Lung (tissue), 11 donors: ENCODE measurements at regions not wholly inside any gene's neighbourhood (a gene's known extent, or its start where the extent isn't known, plus 50 kb on each side); places are given as distances from the start of the nearest gene placed in this dataset.

Experiments
- ATAC-seq: fragments of 200-7000 bp; cut with Tn5 transposase; one replicate; pipeline ENCODE4 v1.9.1; 2020; ENCODE audit warnings: moderate number of reproducible peaks; ENCODE audit not compliant: insufficient read depth, low FRiP score
- DNase-seq, 3 donors: peaks; one replicate each; pipeline ENCODE4 v3.0.0-alpha.2; 2013 to 2017
- H3K27ac ChIP-seq, 2 donors: one replicate each; pipeline ENCODE4 v1.5.1; 2013; ENCODE audit warnings: mild to moderate bottlenecking in 2 of 2, moderate library complexity in 2 of 2, control low read depth in 1 of 2, inconsistent platforms in 1 of 2, low read depth in 1 of 2, low read length in 1 of 2
- H3K27me3 ChIP-seq, 3 donors: one replicate each; pipeline ENCODE4 v1.5.1; 2013; ENCODE audit warnings: low read length in 2 of 3; ENCODE audit not compliant: control insufficient read depth in 3 of 3, insufficient read depth in 3 of 3
- H3K36me3 ChIP-seq, 4 donors: one replicate each; pipeline ENCODE4 v1.5.1; 2013; ENCODE audit warnings: low read length in 4 of 4, mild to moderate bottlenecking in 1 of 4, moderate library complexity in 1 of 4; ENCODE audit not compliant: control insufficient read depth in 4 of 4, insufficient read depth in 4 of 4
- H3K4me1 ChIP-seq, 5 donors: one replicate each; pipeline ENCODE4 v1.5.1; 2013; ENCODE audit warnings: low read length in 5 of 5, mild to moderate bottlenecking in 2 of 5, moderate library complexity in 1 of 5; ENCODE audit not compliant: control insufficient read depth in 5 of 5, insufficient read depth in 5 of 5
- H3K4me3 ChIP-seq: one replicate; pipeline ENCODE4 v1.5.1; 2013; ENCODE audit warnings: mild to moderate bottlenecking, control low read depth, moderate library complexity
- H3K9ac ChIP-seq, 2 donors: one replicate each; pipeline ENCODE4 v1.5.1; 2013; ENCODE audit warnings: low read length in 2 of 2, control low read depth in 1 of 2; ENCODE audit not compliant: insufficient read depth in 1 of 2
- H3K9me3 ChIP-seq, 4 donors: one replicate each; pipeline ENCODE4 v1.5.1; 2013; ENCODE audit warnings: low read length in 3 of 4, mild to moderate bottlenecking in 1 of 4, moderate library complexity in 1 of 4; ENCODE audit not compliant: control insufficient read depth in 4 of 4, insufficient read depth in 3 of 4
- CTCF ChIP-seq: IDR thresholded peaks from 2 replicates; pipeline ENCODE4 v1.5.1; 2012; ENCODE audit warnings: mild to moderate bottlenecking; ENCODE audit errors: control extremely low read depth, extremely low read depth
- WGBS, 2 donors: extraction: QIAGEN DNeasy Blood & Tissue Kit; methylation state at CpG; one replicate each; pipeline ENCODE4 v1.1.7; 2013; 5-methylcytosine and 5-hydroxymethylcytosine counted together
- donor health status: control.
- donor health status: control.
- donor health status: Bipolar disorder and iron deficiency.
- donor health status: healthy.
- donor health status: DM: yes; HTN: yes; CAD: no.

- H3K27ac ChIP-seq = no peak overlapping the region
- H3K27me3 ChIP-seq = no peaks in the 10 kb centered on the region
- no peaks in the 10 kb centered on the region for H3K4me1 ChIP-seq
- H3K9me3 ChIP-seq = peaks cover 0 to 2% (median under 1%) of the 10 kb centered on the region in 4 donors
- DNase-seq (no peak), ATAC-seq (no peak)
- 93 to 94% methylated on average over 1 of the region's 1 CpG for WGBS, 2 donors
- H3K4me3 ChIP-seq = no peak overlapping the region
- H3K9ac ChIP-seq = no peak overlapping the region
- no peaks in the 10 kb centered on the region for H3K36me3 ChIP-seq
- no peak for TF ChIP-seq CTCF
Observed at GRCh38 chr6:139895205-139895793, 520.9 kb upstream of the CITED2 start.

- no peak for DNase-seq
- ATAC-seq = no peak
- TF ChIP-seq CTCF = no peak
Observed at GRCh38 chr6:139894271-139894670, 519.8 kb upstream of the CITED2 start.

GRCh38 chr6:139891471-139891870, 517.0 kb upstream of the CITED2 start:
- Histone ChIP-seq H3K4me3 (no peak overlapping the region), H3K27ac (no peak overlapping the region), H3K9ac (no peak overlapping the region), H3K9me3 (peaks cover 0 to 2% (median under 1%) of the 10 kb centered on the region in 4 donors), H3K4me1 (peaks cover 0 to 12% (median 4%) of the 10 kb centered on the region in 5 donors), H3K36me3 (no peaks in the 10 kb centered on the region), H3K27me3 (no peaks in the 10 kb centered on the region)
- WGBS, 2 donors = 90 to 94% methylated on average over 4 of the region's 4 CpGs
- TF ChIP-seq CTCF = no peak
- DNase-seq (no peak), ATAC-seq (no peak)

More at GRCh38 chr6:139894271-139894670, 519.8 kb upstream of the CITED2 start:
- peaks cover 0 to 2% (median under 1%) of the 10 kb centered on the region in 4 donors for H3K9me3 ChIP-seq
- no peaks in the 10 kb centered on the region for H3K27me3 ChIP-seq
- no peaks in the 10 kb centered on the region for H3K36me3 ChIP-seq
- H3K27ac ChIP-seq = no peak overlapping the region
- WGBS, 2 donors = 92 to 98% methylated on average over 8 of the region's 8 CpGs
- no peaks in the 10 kb centered on the region for H3K4me1 ChIP-seq
- no peak overlapping the region for H3K4me3 ChIP-seq
- no peak overlapping the region for H3K9ac ChIP-seq

GRCh38 chr6:139888681-139889122, 514.3 kb upstream of the CITED2 start:
- no peak overlapping the region for H3K4me3 ChIP-seq
- DNase-seq (peak in 1 of 3 donors; percentile 34), ATAC-seq (no peak)
- H3K27me3 ChIP-seq = no peaks in the 10 kb centered on the region
- no peaks in the 10 kb centered on the region for H3K9me3 ChIP-seq
- WGBS, 2 donors = 76 to 81% methylated on average over 3 of the region's 3 CpGs
- peaks cover 0 to 12% (median 4%) of the 10 kb centered on the region in 5 donors for H3K4me1 ChIP-seq
- H3K27ac ChIP-seq = no peak overlapping the region
- H3K36me3 ChIP-seq = no peaks in the 10 kb centered on the region
- no peak for TF ChIP-seq CTCF
- H3K9ac ChIP-seq = no peak overlapping the region
